Fibroblast of skin of scalp (primary cell): ENCODE measurements at regions not wholly inside any gene's neighbourhood (a gene's known extent, or its start where the extent isn't known, plus 50 kb on each side); places are given as distances from the start of the nearest gene placed in this dataset.
A peak's percentile ranks its signal among the peaks of the same experiment; 100 is the strongest.
"Not testable (repeated sequence)": the region's sequence is repeated elsewhere in the genome, so short reads cannot be mapped to it uniquely, and the experiment has no call there.

Experiments used
- DNase-seq: peaks from one replicate; pipeline ENCODE4 v3.0.0-alpha.2; 2013

DNA sequence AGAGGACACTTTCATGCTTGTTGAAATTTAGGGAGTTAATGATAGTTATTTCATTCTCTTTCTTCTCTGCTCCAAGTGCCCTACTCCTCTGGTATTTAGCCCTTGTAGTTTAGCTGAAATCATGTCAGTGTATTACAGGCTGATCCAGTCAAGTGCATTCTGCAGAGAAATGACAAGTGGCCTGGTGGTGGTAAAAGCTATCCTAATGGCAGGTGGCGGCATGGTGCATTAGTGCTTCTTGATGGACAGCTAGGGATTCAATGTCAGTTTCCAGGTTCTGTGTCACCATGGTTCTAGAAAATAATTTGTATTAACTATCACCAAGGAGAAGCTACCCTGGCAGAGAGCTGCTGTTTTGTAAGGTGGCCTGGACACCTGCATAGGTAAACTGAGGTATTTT, 90.0 kb upstream of the BNIP2 start:
- no peak for DNase-seq

DNA sequence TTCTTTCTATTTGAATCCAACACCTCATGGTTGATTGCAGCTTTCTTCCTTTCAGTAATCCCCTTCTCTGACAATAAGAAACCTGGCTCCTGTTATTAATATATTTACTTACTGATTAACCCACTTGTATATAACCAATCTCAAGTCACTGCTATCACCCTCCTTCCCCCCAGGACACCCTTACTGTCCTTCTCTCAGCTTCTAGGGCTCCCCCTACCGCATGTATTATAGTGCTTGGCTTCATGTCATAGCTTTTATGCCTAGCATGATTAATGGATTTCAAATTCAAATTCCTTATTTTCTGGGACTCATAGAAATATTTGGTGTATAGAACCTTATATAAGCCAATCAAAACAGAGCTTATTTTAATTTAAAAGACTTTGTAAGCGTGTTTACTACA, 75.7 kb upstream of the BNIP2 start:
- DNase-seq, result no peak

DNA sequence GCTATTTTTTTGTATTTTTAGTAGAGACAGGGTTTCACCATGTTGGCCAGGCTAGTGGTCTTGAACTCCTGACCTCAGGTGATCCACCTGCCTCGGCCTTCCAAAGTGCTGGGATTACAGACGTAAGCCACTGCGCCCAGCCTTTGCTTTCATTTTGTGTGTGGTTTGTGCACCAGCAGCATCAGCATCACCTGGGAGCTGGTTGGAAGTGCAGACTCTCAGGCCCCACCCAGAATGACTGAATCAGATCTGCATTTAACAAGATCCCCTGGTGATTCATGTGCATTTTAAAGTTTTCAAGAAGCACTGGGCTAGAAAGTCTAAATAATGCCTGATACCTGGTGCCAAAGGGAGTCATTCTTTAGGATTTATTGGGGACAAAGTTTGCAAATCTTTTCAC, 73.4 kb upstream of the BNIP2 start:
- no peak for DNase-seq

GRCh38 chr15:59760256-59760655, 71.1 kb upstream of the BNIP2 start:
- not testable (repeated sequence) for DNase-seq

DNA sequence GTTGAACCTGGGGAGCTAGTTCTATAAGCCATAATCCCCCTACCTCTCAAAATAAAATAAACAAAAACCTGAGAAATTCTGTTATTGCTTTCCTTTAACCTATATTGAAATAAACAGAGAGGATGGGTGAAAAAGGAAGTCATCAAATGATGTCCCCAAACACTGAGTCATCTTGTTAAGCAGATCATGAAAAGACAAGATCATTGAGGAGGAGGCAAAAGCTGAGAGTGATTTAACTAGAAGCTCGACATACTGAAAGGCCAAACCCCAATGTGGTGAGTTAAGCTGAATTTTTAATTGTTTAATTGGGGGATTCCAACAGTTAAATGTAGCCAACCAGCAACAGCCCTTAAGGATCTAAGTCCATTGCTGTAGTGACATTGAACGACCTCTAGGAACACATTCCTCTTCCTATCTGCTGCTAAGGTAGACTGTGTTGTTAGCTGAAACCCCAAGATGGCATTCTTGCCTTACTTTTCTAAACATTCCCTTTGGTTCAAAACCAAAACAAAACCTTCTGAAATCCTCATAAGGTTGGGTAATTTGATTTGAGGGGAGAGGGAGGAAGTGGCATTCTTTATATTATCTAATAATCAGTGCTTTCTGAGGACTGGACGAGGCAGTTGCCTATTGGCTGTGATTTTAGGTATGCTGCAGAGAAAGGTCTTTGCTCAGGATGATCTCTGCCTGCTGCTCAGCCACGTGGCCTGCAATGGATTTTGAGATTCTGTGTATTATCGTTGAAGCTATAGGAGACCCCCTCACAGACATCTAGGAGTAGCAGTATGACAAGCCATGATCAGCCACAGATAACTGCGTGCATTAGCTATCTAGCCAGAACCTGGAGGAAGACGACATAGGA, 62.7 kb upstream of the BNIP2 start:
- DNase-seq, result peak; percentile 2

DNA sequence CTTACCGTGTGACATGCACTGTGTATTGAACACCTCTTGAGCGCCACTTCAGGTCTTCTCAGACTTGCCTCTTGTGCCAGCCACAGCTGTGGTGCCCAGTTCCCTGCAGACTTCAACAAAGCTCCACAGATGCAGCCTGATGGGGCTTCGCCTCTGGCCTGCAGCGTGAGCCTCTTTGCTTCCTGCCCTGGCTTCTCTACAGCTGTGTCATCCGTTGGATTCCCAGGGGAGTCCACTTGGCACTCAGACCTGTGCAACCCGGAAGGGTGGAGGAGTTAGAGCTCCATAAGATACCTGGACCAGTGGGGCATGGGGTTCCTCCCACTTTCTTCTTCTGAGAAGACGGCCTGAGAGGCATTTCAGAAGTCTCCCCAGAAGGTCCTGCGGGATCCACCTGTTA, 57.7 kb upstream of the BNIP2 start:
- no peak for DNase-seq

DNA sequence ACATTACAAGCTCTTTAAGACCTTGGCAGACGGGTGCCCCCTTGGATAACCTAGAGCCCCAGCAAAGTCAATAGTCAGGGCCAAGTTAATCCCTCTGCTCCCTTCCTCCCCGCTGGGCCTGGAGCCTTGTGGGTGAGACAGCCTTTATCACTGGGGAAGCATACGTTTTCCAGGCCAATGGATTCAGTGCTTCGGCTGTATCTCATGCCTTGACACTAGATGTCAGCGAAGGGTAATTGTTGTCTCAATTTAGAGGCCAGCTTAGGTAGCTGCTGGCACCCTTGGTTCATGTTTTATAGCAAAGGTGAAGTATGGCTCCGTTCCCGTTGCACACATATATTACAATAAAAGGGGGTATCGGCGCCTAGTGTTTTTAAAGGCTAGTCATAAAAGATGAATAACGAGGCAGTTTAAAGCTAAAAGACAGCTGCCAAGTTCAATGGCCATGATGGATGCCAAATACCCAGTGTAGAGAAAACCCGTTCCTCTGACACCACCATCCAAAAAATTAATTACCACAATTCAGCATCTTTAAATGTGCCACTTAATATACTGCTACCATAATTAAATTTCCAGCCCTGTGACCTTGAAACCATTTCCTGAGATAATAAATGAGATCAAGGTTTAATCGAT, 52.3 kb upstream of the BNIP2 start:
- peak; percentile 37 for DNase-seq

DNA sequence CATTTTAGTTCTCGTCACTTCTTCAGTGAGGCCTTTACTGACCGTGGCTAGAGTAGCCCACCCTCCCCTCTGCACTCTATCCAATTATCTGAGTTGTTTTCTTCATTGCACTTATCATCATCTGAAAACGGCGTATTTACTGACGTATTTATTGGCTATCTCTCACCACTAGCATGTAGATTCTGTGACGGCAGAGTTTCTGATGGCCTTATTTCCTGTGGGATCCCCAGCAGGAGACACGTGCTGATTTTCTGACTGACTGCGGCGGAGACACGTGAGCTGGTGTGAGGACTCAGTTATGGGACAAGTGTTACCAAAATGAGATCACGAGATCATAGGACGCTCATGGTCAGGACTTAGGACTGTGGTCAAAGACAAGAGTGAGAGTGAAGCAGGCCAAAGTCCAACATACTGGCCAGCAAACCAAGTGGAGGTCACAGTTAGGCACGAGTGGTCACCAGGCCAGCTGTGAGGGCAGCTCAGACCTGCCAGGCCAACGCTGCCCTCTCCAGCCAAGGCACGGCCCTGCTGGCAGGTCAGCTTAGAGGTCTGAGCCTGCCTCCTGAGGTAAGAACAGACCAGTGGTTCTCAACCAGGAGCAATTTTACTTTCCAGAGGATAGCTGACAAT, 50.6 kb upstream of the BNIP2 start:
- no peak for DNase-seq
